A549 (cell line): ENCODE measurements at regions not wholly inside any gene's neighbourhood (a gene's known extent, or its start where the extent isn't known, plus 50 kb on each side); places are given as distances from the start of the nearest gene placed in this dataset.

ENCODE experiments used
- ATAC-seq, 2 experiments: fragments of 200-7000 bp in 1 of 2; fragments of >200 bp in 1 of 2; cut with Nextera tagmentation in 1 of 2; cut with Tn5 transposase in 1 of 2; 3 replicates each; pipeline versions ENCODE4 v1.8.0 to v1.9.1; 2018 to 2020; ENCODE audit warnings: mild to moderate bottlenecking in 1 of 2, moderate library complexity in 1 of 2
- CTCF ChIA-PET: fragments of 300-600 bp; sonication (Branson Sonifier 250); formaldehyde crosslinking; extraction: SDS; loops from one replicate; lab custom pipeline; 2021; ENCODE audit warnings: antibody characterized with exemption, inconsistent platforms; lab: Yijun Ruan, JAX
- POLR2A ChIA-PET: fragments of 350-600 bp; formaldehyde crosslinking; extraction: SDS; loops from one replicate; lab custom pipeline; 2021; ENCODE audit warnings: antibody characterized with exemption, inconsistent platforms; lab: Yijun Ruan, JAX
- DNase-seq, 2 experiments: peaks; one replicate each; pipeline versions ENCODE4 v3.0.0 to v3.0.0-alpha.2; 2011 to 2016; ENCODE audit warnings: low read depth in 1 of 2, low spot score in 1 of 2
- FAIRE-seq: peaks from 2 replicates; lab custom pipeline; 2011; peaks lifted over from hg19 to GRCh38; lab: Jason Lieb, UNC
- H3K27ac ChIP-seq, 2 experiments: fragments of >200 bp; sonication (Bioruptor Twin); formaldehyde crosslinking; 3 replicates each; pipeline ENCODE4 v1.5.1; 2016 to 2017
- H3K4me1 ChIP-seq: fragments of >200 bp; sonication (Bioruptor Twin); formaldehyde crosslinking; 3 replicates; pipeline ENCODE4 v1.6.1; 2016
- H3K4me2 ChIP-seq: fragments of >200 bp; sonication (Bioruptor Twin); formaldehyde crosslinking; 3 replicates; pipeline ENCODE4 v1.6.1; 2016
- H3K4me3 ChIP-seq: fragments of >200 bp; sonication (Bioruptor Twin); formaldehyde crosslinking; 3 replicates; pipeline ENCODE4 v1.5.1; 2016
- H3K9me3 ChIP-seq: fragments of >200 bp; sonication (Bioruptor Twin); formaldehyde crosslinking; 3 replicates; pipeline ENCODE4 v1.6.1; 2016
- ATOH8 ChIP-seq: fragments of 250-450 bp; sonication (Bioruptor Pico); IDR thresholded peaks from 2 replicates; pipeline ENCODE4 v1.5.0; 2020; ENCODE audit warnings: low read depth, mild to moderate bottlenecking, moderate library complexity
- CBX2 ChIP-seq: fragments of 200-600 bp; sonication (generic); IDR thresholded peaks from 2 replicates; pipeline ENCODE4 v1.6.1; 2016; ENCODE audit warnings: low read depth, mild to moderate bottlenecking, borderline replicate concordance
- CHD2 ChIP-seq: fragments of 150-350 bp; IDR thresholded peaks from 2 replicates; pipeline ENCODE4 v1.6.1; 2014; ENCODE audit warnings: low read length; ENCODE audit not compliant: partially characterized antibody
- ELK1 ChIP-seq: fragments of 150-350 bp; IDR thresholded peaks from 2 replicates; pipeline ENCODE4 v1.6.1; 2014; ENCODE audit warnings: low read depth, mild to moderate bottlenecking, low read length
- EP300 ChIP-seq, 2 experiments: fragments of >200 bp; sonication (Bioruptor Twin); formaldehyde crosslinking; IDR thresholded peaks; 2 replicates in 1 of 2; 3 replicates in 1 of 2; pipeline ENCODE4 v1.6.1; 2016 to 2017
- ESRRA ChIP-seq: fragments of 150-350 bp; IDR thresholded peaks from 2 replicates; pipeline ENCODE4 v1.6.1; 2014; ENCODE audit warnings: mild to moderate bottlenecking, low read length, borderline replicate concordance
- FOSB ChIP-seq: fragments of 250-450 bp; sonication (Bioruptor Pico); IDR thresholded peaks from 2 replicates; pipeline ENCODE4 v1.5.0; 2020; ENCODE audit warnings: mild to moderate bottlenecking, moderate library complexity
- FOSL2 ChIP-seq, 2 experiments: fragments of 450-650 bp in 1 of 2; fragments of >200 bp in 1 of 2; sonication (Bioruptor Twin) in 1 of 2; formaldehyde crosslinking; IDR thresholded peaks; 2 replicates each; pipeline versions ENCODE4 v1.5.0 to v1.6.1; 2016 to 2020; ENCODE audit warnings: mild to moderate bottlenecking in 1 of 2, moderate library complexity in 1 of 2
- HDAC2 ChIP-seq: fragments of 200-600 bp; sonication (generic); IDR thresholded peaks from 2 replicates; pipeline ENCODE4 v1.6.1; 2016
- HOXA7 ChIP-seq: fragments of 250-450 bp; sonication (Bioruptor Pico); IDR thresholded peaks from 2 replicates; pipeline ENCODE4 v1.5.0; 2020; ENCODE audit warnings: mild to moderate bottlenecking, moderate library complexity
- JUN ChIP-seq, 2 experiments: fragments of >200 bp; sonication (Bioruptor Twin); formaldehyde crosslinking; IDR thresholded peaks; 2 replicates in 1 of 2; 3 replicates in 1 of 2; pipeline ENCODE4 v1.6.1; 2016 to 2017
- JUNB ChIP-seq: fragments of >200 bp; sonication (Bioruptor Twin); formaldehyde crosslinking; IDR thresholded peaks from 2 replicates; pipeline ENCODE4 v1.6.1; 2016
- KDM1A ChIP-seq: fragments of 200-600 bp; sonication (generic); IDR thresholded peaks from 2 replicates; pipeline ENCODE4 v1.6.1; 2016; ENCODE audit warnings: low read depth, mild to moderate bottlenecking
- KDM5A ChIP-seq: fragments of 200-600 bp; sonication (generic); IDR thresholded peaks from 2 replicates; pipeline ENCODE4 v1.6.1; 2016; ENCODE audit warnings: antibody characterized with exemption, mild to moderate bottlenecking
- MAFK ChIP-seq: fragments of 450-650 bp; IDR thresholded peaks from 2 replicates; pipeline ENCODE4 v1.6.1; 2014; ENCODE audit not compliant: partially characterized antibody
- MAZ ChIP-seq: fragments of 150-350 bp; IDR thresholded peaks from 2 replicates; pipeline ENCODE4 v1.6.1; 2014; ENCODE audit warnings: antibody characterized with exemption, low read depth, low read length, borderline replicate concordance
- MYC ChIP-seq: IDR thresholded peaks from 2 replicates; pipeline ENCODE4 v1.6.1; 2012; ENCODE audit warnings: mild to moderate bottlenecking, inconsistent platforms, low read length, improper control_type of control experiment, borderline replicate concordance
- NFE2L2 ChIP-seq: fragments of 150-350 bp; conservative IDR thresholded peaks from 2 replicates; pipeline ENCODE4 v1.6.1; 2014; ENCODE audit warnings: low read length
- NR3C1 ChIP-seq: fragments of >200 bp; sonication (Bioruptor Twin); formaldehyde crosslinking; IDR thresholded peaks from 3 replicates; pipeline ENCODE4 v1.6.1; 2017
- PBX3 ChIP-seq: IDR thresholded peaks from 2 replicates; pipeline ENCODE4 v1.6.1; 2012
- RARB ChIP-seq: fragments of 250-450 bp; sonication (Bioruptor Pico); IDR thresholded peaks from 2 replicates; pipeline ENCODE4 v1.8.0; 2021; ENCODE audit warnings: mild to moderate bottlenecking, moderate library complexity
- RCOR1 ChIP-seq: fragments of 150-350 bp; IDR thresholded peaks from 2 replicates; pipeline ENCODE4 v1.6.1; 2014; ENCODE audit warnings: antibody characterized with exemption, low read length, low read depth
- REST ChIP-seq: fragments of 200-600 bp; sonication (generic); IDR thresholded peaks from 2 replicates; pipeline ENCODE4 v1.6.1; 2016; ENCODE audit warnings: antibody characterized with exemption, mild to moderate bottlenecking, moderate library complexity
- SMC3 ChIP-seq: fragments of >200 bp; sonication (Bioruptor Twin); formaldehyde crosslinking; IDR thresholded peaks from 3 replicates; pipeline ENCODE4 v1.6.1; 2018; ENCODE audit warnings: inconsistent platforms
- TFCP2L1 ChIP-seq: fragments of 250-450 bp; sonication (Bioruptor Pico); IDR thresholded peaks from 2 replicates; pipeline ENCODE4 v1.5.0; 2021; ENCODE audit warnings: mild to moderate bottlenecking
- ZNF302 ChIP-seq: fragments of 250-450 bp; sonication (Bioruptor Pico); IDR thresholded peaks from 2 replicates; pipeline ENCODE4 v1.9.0; 2021; ENCODE audit warnings: inconsistent platforms, mild to moderate bottlenecking, moderate library complexity
- WGBS: methylation state at CpG from one replicate; pipeline ENCODE4 v1.1.6; 2017; ENCODE audit errors: missing lambda C conversion rate; 5-methylcytosine and 5-hydroxymethylcytosine counted together

GRCh38 chr6:144673807-144674206 is 388.7 kb downstream of the UTRN start:
- H3K4me3 ChIP-seq, result no peak overlapping the region
- WGBS, result 53% methylated on average over 3 of the region's 3 CpGs
- no peak for FAIRE-seq
- no peak overlapping the region for H3K4me2 ChIP-seq
- TF ChIP-seq ESRRA, result no peak
- TF ChIP-seq NFE2L2, result no peak
- no peak for TF ChIP-seq MAFK
- no peak for TF ChIP-seq EP300 (IDR thresholded peaks at IDR 0.05)
- no peak for TF ChIP-seq SMC3
- no peak for TF ChIP-seq CBX2
- no peak for TF ChIP-seq RARB
- no peak for TF ChIP-seq MYC
- no peak for TF ChIP-seq RCOR1
- H3K4me1 ChIP-seq, result 0 out of 3 replicates have a peak, but pooled peaks cover 3% of the 10 kb centered on the region
- H3K27ac ChIP-seq, result no peak overlapping the region
- CTCF ChIA-PET, result no interaction called here
- H3K9me3 ChIP-seq, result 0 out of 3 replicates have a peak, but pooled peaks cover 6% of the 10 kb centered on the region
- DNase-seq, result no peak
- POLR2A ChIA-PET, result no interaction called here
- no peak for ATAC-seq

GRCh38 chr6:144675231-144675861 is 390.2 kb downstream of the UTRN start:
- H3K27ac ChIP-seq, result no peak overlapping the region
- DNase-seq (no peak), FAIRE-seq (no peak), ATAC-seq (no peak)
- H3K9me3 ChIP-seq, result 0 out of 3 replicates have a peak, but pooled peaks cover 6% of the 10 kb centered on the region
- 90% methylated on average over 4 of the region's 6 CpGs for WGBS
- POLR2A ChIA-PET, result no interaction called here
- no peak overlapping the region for H3K4me2 ChIP-seq
- no peak for TF ChIP-seq JUN (IDR thresholded peaks at IDR 0.05)
- no peak for TF ChIP-seq HDAC2
- TF ChIP-seq PBX3, result no peak
- TF ChIP-seq KDM1A, result no peak
- no peak for TF ChIP-seq CHD2
- TF ChIP-seq MAZ, result no peak
- no peak for TF ChIP-seq ZNF302 (CRISPR knock-in tag)
- TF ChIP-seq ELK1, result no peak
- TF ChIP-seq ATOH8 (CRISPR knock-in tag), result no peak
- TF ChIP-seq KDM5A, result no peak
- no peak for TF ChIP-seq HOXA7 (CRISPR knock-in tag)
- no peak for TF ChIP-seq FOSB
- TF ChIP-seq TFCP2L1 (CRISPR knock-in tag), result no peak
- TF ChIP-seq FOSL2 (IDR thresholded peaks at IDR 0.05), result no peak
- no peak for TF ChIP-seq FOSL2 (CRISPR knock-in tag; IDR thresholded peaks at IDR 0.05)
- no peak for TF ChIP-seq NR3C1
- TF ChIP-seq REST, result no peak
- no peak for TF ChIP-seq JUNB
- TF ChIP-seq, all 56 proteins: peak for 0
- Histone ChIP-seq H3K4me1 (0 out of 3 replicates have a peak, but pooled peaks cover 6% of the 10 kb centered on the region), H3K4me3 (no peak overlapping the region)
- CTCF ChIA-PET, result interaction anchor here (0.6 kb wide), 1 partner anchor 12 kb away, joined by 3 read pairs; no protein-coding TSS in a partner anchor
